HL-60 (cell line): ENCODE measurements at regions not wholly inside any gene's neighbourhood (a gene's known extent, or its start where the extent isn't known, plus 50 kb on each side); places are given as distances from the start of the nearest gene placed in this dataset.

Source experiments
- CTCF ChIP-seq: IDR thresholded peaks from one replicate; pipeline ENCODE4 v1.5.1; 2011; ENCODE audit warnings: low read length, control low read depth, inconsistent platforms; ENCODE audit not compliant: insufficient read depth
- GABPA ChIP-seq: IDR thresholded peaks from 2 replicates; pipeline ENCODE4 v1.6.1; 2012; ENCODE audit warnings: low read depth
- POLR2AphosphoS5 ChIP-seq: IDR thresholded peaks from 2 replicates; pipeline ENCODE4 v1.6.1; 2012; ENCODE audit warnings: low read depth
- REST ChIP-seq: IDR thresholded peaks from 2 replicates; pipeline ENCODE4 v1.6.1; 2012; ENCODE audit warnings: low read depth; ENCODE audit not compliant: insufficient replicate concordance

GRCh38 chr9:89807101-89807395 is 202.2 kb downstream of the GADD45G start:
- TF ChIP-seq CTCF, result no peak
- TF ChIP-seq GABPA, result no peak
- no peak for TF ChIP-seq POLR2AphosphoS5
- TF ChIP-seq REST, result no peak
